Ovary (tissue), 3 donors: ENCODE measurements at regions not wholly inside any gene's neighbourhood (a gene's known extent, or its start where the extent isn't known, plus 50 kb on each side); places are given as distances from the start of the nearest gene placed in this dataset.

ENCODE experiments used
- CTCF ChIP-seq, 3 donors: fragments of 450-650 bp in 2 of 3; fragments of 200-600 bp in 1 of 3; IDR thresholded peaks; one replicate each; pipeline versions ENCODE4 v1.5.1 to v1.8.0; 2016 to 2022; ENCODE audit warnings: antibody characterized with exemption in 3 of 3, mild to moderate bottlenecking in 1 of 3
- EP300 ChIP-seq: sonication (generic); formaldehyde crosslinking; IDR thresholded peaks from one replicate; pipeline ENCODE4 v1.6.1; 2017; ENCODE audit warnings: antibody characterized with exemption
- POLR2A ChIP-seq: fragments of 450-650 bp; IDR thresholded peaks from one replicate; pipeline ENCODE4 v1.6.1; 2017; ENCODE audit warnings: antibody characterized with exemption, mild to moderate bottlenecking, moderate library complexity
- donor health status: DM: no; HTN: no; CAD: no.

DNA sequence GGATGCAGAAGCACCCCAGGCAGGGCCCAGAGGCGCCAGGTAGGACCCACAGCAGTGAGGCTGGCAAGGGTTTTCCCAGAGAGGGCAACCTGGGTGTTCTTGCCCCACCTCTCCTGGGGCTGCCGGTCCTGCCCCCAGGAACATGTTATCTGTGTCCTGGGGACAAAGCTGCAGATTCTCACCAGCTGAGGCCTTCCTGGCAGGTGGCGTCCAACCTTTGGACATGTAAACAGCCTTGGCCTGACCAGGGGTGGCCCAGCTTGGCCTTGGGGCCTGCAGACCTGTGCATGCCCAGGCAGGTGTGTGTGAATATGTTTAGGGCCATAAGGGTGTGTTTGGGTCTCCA is 101.8 kb upstream of the LARP1 start:
- no peak for TF ChIP-seq CTCF (IDR thresholded peaks at IDR 0.05)
- TF ChIP-seq EP300 = no peak
- no peak for TF ChIP-seq POLR2A
